PFSK-1 (cell line): ENCODE measurements at regions not wholly inside any gene's neighbourhood (a gene's known extent, or its start where the extent isn't known, plus 50 kb on each side); places are given as distances from the start of the nearest gene placed in this dataset.

ENCODE experiments used
- FOXP2 ChIP-seq: optimal IDR thresholded peaks from 2 replicates; pipeline ENCODE3; 2011; ENCODE audit warnings: borderline replicate concordance, control low read depth, inconsistent platforms; ENCODE audit not compliant: insufficient read depth; ENCODE audit errors: extremely low read length, extremely low read depth
- POLR2AphosphoS5 ChIP-seq: IDR thresholded peaks from 2 replicates; pipeline ENCODE4 v1.6.1; 2012; ENCODE audit warnings: low read depth, mild to moderate bottlenecking, control low read depth, low read length, moderate library complexity
- REST ChIP-seq, 2 experiments: IDR thresholded peaks; 2 replicates each; pipeline versions ENCODE4 v1.6.1 to v1.8.0; 2011 to 2012; ENCODE audit warnings: low read depth in 2 of 2, low read length in 2 of 2, control low read depth in 1 of 2, inconsistent platforms in 1 of 2, mild to moderate bottlenecking in 1 of 2, moderate library complexity in 1 of 2; ENCODE audit not compliant: insufficient read depth in 1 of 2
- SIN3A ChIP-seq: IDR thresholded peaks from 2 replicates; pipeline ENCODE4 v1.6.1; 2012; ENCODE audit warnings: mild to moderate bottlenecking, low read length, moderate library complexity, borderline replicate concordance; ENCODE audit not compliant: insufficient read depth
- TAF1 ChIP-seq: IDR thresholded peaks from 2 replicates; pipeline ENCODE4 v1.6.1; 2012; ENCODE audit warnings: low read length, control low read depth, borderline replicate concordance; ENCODE audit not compliant: insufficient read depth

GRCh38 chr2:160687629-160688028 lies 194.0 kb upstream of the RBMS1 start:
- TF ChIP-seq TAF1 (no peak), POLR2AphosphoS5 (no peak), SIN3A (no peak), REST (IDR thresholded peaks at IDR 0.05; ENCODE audit: insufficient read depth in 1 of 2, low read depth in 2 of 2, low read length in 2 of 2) (no peak), FOXP2 (no peak)

- TF ChIP-seq SIN3A = no peak
- no peak for TF ChIP-seq TAF1
- no peak for TF ChIP-seq POLR2AphosphoS5
- no peak for TF ChIP-seq FOXP2
- no peak for TF ChIP-seq REST (IDR thresholded peaks at IDR 0.05; ENCODE audit: insufficient read depth in 1 of 2, low read depth in 2 of 2, low read length in 2 of 2)
Measured at GRCh38 chr2:160689441-160689840, 195.8 kb upstream of the RBMS1 start.

- TF ChIP-seq FOXP2 (no peak), REST (IDR thresholded peaks at IDR 0.05; ENCODE audit: insufficient read depth in 1 of 2, low read depth in 2 of 2, low read length in 2 of 2) (no peak), SIN3A (no peak), POLR2AphosphoS5 (no peak), TAF1 (no peak)
Measured at GRCh38 chr2:160694221-160694620, 200.6 kb upstream of the RBMS1 start.

- TF ChIP-seq TAF1 (no peak), REST (IDR thresholded peaks at IDR 0.05; ENCODE audit: insufficient read depth in 1 of 2, low read depth in 2 of 2, low read length in 2 of 2) (no peak), POLR2AphosphoS5 (no peak), FOXP2 (no peak), SIN3A (no peak)
Measured at GRCh38 chr2:160694631-160695030, 201.0 kb upstream of the RBMS1 start.

GRCh38 chr2:160695402-160696086 lies 201.9 kb upstream of the RBMS1 start:
- TF ChIP-seq REST (IDR thresholded peaks at IDR 0.05; ENCODE audit: insufficient read depth in 1 of 2, low read depth in 2 of 2, low read length in 2 of 2) (no peak), TAF1 (no peak), FOXP2 (no peak), POLR2AphosphoS5 (no peak), SIN3A (no peak)
